H9 (cell line): ENCODE measurements at regions not wholly inside any gene's neighbourhood (a gene's known extent, or its start where the extent isn't known, plus 50 kb on each side); places are given as distances from the start of the nearest gene placed in this dataset.

Source experiments
- DNase-seq: peaks from one replicate; pipeline ENCODE4 v3.0.0-alpha.2; 2017
- H2AFZ ChIP-seq: one replicate; pipeline ENCODE4 v1.6.1; 2013; ENCODE audit warnings: mild to moderate bottlenecking, low read length, control low read depth, moderate library complexity
- H2AK5ac ChIP-seq: 2 replicates; pipeline ENCODE4 v1.6.1; 2013; ENCODE audit warnings: low read length, control low read depth, mixed read lengths; ENCODE audit not compliant: insufficient read length
- H2BK120ac ChIP-seq: one replicate; pipeline ENCODE4 v1.6.1; 2013; ENCODE audit warnings: low read depth, mild to moderate bottlenecking, low read length, control low read depth, inconsistent platforms; ENCODE audit not compliant: poor library complexity, severe bottlenecking
- H2BK12ac ChIP-seq: 2 replicates; pipeline ENCODE4 v1.6.1; 2013; ENCODE audit warnings: low read length, control low read depth, mixed read lengths, low read depth; ENCODE audit not compliant: insufficient read length
- H2BK15ac ChIP-seq: 2 replicates; pipeline ENCODE4 v1.6.1; 2013; ENCODE audit warnings: low read depth, low read length, control low read depth
- H2BK20ac ChIP-seq: one replicate; pipeline ENCODE4 v1.6.1; 2013; ENCODE audit warnings: low read depth, mild to moderate bottlenecking, low read length, control low read depth, inconsistent platforms; ENCODE audit not compliant: poor library complexity, severe bottlenecking
- H2BK5ac ChIP-seq: 2 replicates; pipeline ENCODE4 v1.6.1; 2013; ENCODE audit warnings: low read length, control low read depth, mixed read lengths; ENCODE audit not compliant: insufficient read length
- H3K14ac ChIP-seq: 2 replicates; pipeline ENCODE4 v1.6.1; 2013; ENCODE audit warnings: low read length, control low read depth; ENCODE audit not compliant: insufficient read depth
- H3K18ac ChIP-seq: 2 replicates; pipeline ENCODE4 v1.6.1; 2013; ENCODE audit warnings: low read depth, mild to moderate bottlenecking, mixed read lengths, low read length, control low read depth; ENCODE audit not compliant: insufficient read length
- H3K23ac ChIP-seq: 2 replicates; pipeline ENCODE4 v1.6.1; 2013; ENCODE audit warnings: low read length, control low read depth, mixed read lengths, low read depth; ENCODE audit not compliant: insufficient read length
- H3K23me2 ChIP-seq: 2 replicates; pipeline ENCODE4 v1.6.1; 2013; ENCODE audit warnings: low read depth, mild to moderate bottlenecking, mixed read lengths, low read length, control low read depth; ENCODE audit not compliant: insufficient read length, poor library complexity, severe bottlenecking
- H3K27ac ChIP-seq: 2 replicates; pipeline ENCODE4 v1.5.1; 2013; ENCODE audit warnings: low read length, control low read depth, mixed read lengths, low read depth; ENCODE audit not compliant: insufficient read length
- H3K27me3 ChIP-seq: 2 replicates; pipeline ENCODE4 v1.6.1; 2013; ENCODE audit warnings: low read length, control low read depth, inconsistent platforms; ENCODE audit not compliant: insufficient read depth
- H3K4ac ChIP-seq: 2 replicates; pipeline ENCODE4 v1.6.1; 2013; ENCODE audit warnings: low read depth, mild to moderate bottlenecking, control low read depth, inconsistent platforms, low read length, moderate library complexity
- H3K4me1 ChIP-seq: 2 replicates; pipeline ENCODE4 v1.6.1; 2013; ENCODE audit warnings: low read length, control low read depth, inconsistent platforms; ENCODE audit not compliant: insufficient read depth
- H3K4me2 ChIP-seq: 2 replicates; pipeline ENCODE4 v1.6.1; 2013; ENCODE audit warnings: low read length, control low read depth, mixed read lengths; ENCODE audit not compliant: insufficient read length, insufficient read depth
- H3K56ac ChIP-seq: 2 replicates; pipeline ENCODE4 v1.6.1; 2013; ENCODE audit warnings: low read depth, mild to moderate bottlenecking, mixed read lengths, low read length, control low read depth; ENCODE audit not compliant: insufficient read length
- H3K79me1 ChIP-seq: 2 replicates; pipeline ENCODE4 v1.6.1; 2013; ENCODE audit warnings: low read depth, mild to moderate bottlenecking, moderate library complexity, low read length, control low read depth, inconsistent platforms; ENCODE audit not compliant: insufficient read depth, poor library complexity, severe bottlenecking
- H3K79me2 ChIP-seq: 2 replicates; pipeline ENCODE4 v1.6.1; 2013; ENCODE audit warnings: low read length, control low read depth, inconsistent platforms; ENCODE audit not compliant: insufficient read depth
- H3K9ac ChIP-seq: 2 replicates; pipeline ENCODE4 v1.6.1; 2013; ENCODE audit warnings: low read length, control low read depth, mixed read lengths; ENCODE audit not compliant: insufficient read length; ENCODE audit errors: extremely low read depth
- H3K9me3 ChIP-seq: one replicate; pipeline ENCODE4 v1.6.1; 2013; ENCODE audit warnings: low read depth, low read length, inconsistent platforms; ENCODE audit not compliant: control insufficient read depth
- H3T11ph ChIP-seq: one replicate; pipeline ENCODE4 v1.6.1; 2013; ENCODE audit warnings: mild to moderate bottlenecking, low read length, control low read depth, inconsistent platforms
- H4K20me1 ChIP-seq: one replicate; pipeline ENCODE4 v1.6.1; 2013; ENCODE audit not compliant: control insufficient read depth, insufficient read length, insufficient read depth
- H4K5ac ChIP-seq: 2 replicates; pipeline ENCODE4 v1.6.1; 2013; ENCODE audit warnings: low read depth, mild to moderate bottlenecking, mixed read lengths, low read length, control low read depth; ENCODE audit not compliant: insufficient read length
- H4K8ac ChIP-seq: replicated peaks from 2 replicates; pipeline ENCODE4 v1.6.1; 2013; ENCODE audit warnings: low read length, control low read depth, mixed read lengths, low read depth; ENCODE audit not compliant: insufficient read length
- H4K91ac ChIP-seq: 2 replicates; pipeline ENCODE4 v1.6.1; 2013; ENCODE audit warnings: low read depth, mild to moderate bottlenecking, moderate library complexity, mixed read lengths, low read length, control low read depth; ENCODE audit not compliant: insufficient read length
- H3K27ac Mint-ChIP-seq, 3 experiments: 2 replicates in 2 of 3; 3 replicates in 1 of 3; pipeline ENCODE4 v1.8.0; 2020 to 2021; ENCODE audit warnings: mixed read lengths in 3 of 3, mild to moderate bottlenecking in 1 of 3, moderate library complexity in 1 of 3
- H3K27me3 Mint-ChIP-seq: 2 replicates; pipeline ENCODE4 v1.8.0; 2021; ENCODE audit warnings: low read depth, mild to moderate bottlenecking, moderate library complexity, mixed read lengths
- H3K36me3 Mint-ChIP-seq, 3 experiments: 2 replicates in 2 of 3; 3 replicates in 1 of 3; pipeline ENCODE4 v1.8.0; 2020 to 2021; ENCODE audit warnings: low read depth in 3 of 3, mixed read lengths in 3 of 3; ENCODE audit not compliant: insufficient read depth in 1 of 3
- H3K4me1 Mint-ChIP-seq, 2 experiments: 2 replicates each; pipeline ENCODE4 v1.8.0; 2020; ENCODE audit warnings: mixed read lengths in 2 of 2
- H3K4me3 Mint-ChIP-seq, 2 experiments: 2 replicates in 1 of 2; 3 replicates in 1 of 2; pipeline ENCODE4 v1.8.0; 2020 to 2021; ENCODE audit warnings: mild to moderate bottlenecking in 2 of 2, mixed read lengths in 2 of 2, moderate library complexity in 1 of 2
- H3K9me3 Mint-ChIP-seq, 2 experiments: 2 replicates in 1 of 2; 3 replicates in 1 of 2; pipeline ENCODE4 v1.8.0; 2020; ENCODE audit warnings: mild to moderate bottlenecking in 2 of 2, mixed read lengths in 2 of 2, moderate library complexity in 1 of 2
- CTCF ChIP-seq: fragments of 200-600 bp; sonication (generic); conservative IDR thresholded peaks from 3 replicates; pipeline ENCODE4 v1.8.0; 2021; ENCODE audit warnings: antibody characterized with exemption, mild to moderate bottlenecking
- WGBS: extraction: QIAGEN DNeasy Blood & Tissue Kit; methylation state at CpG from one replicate; pipeline ENCODE4 v1.1.7; 2013; ENCODE audit warnings: missing lambda C conversion rate, low lambda C conversion rate, mixed read lengths; ENCODE audit not compliant: insufficient read length; ENCODE audit errors: extremely low coverage; 5-methylcytosine and 5-hydroxymethylcytosine counted together

GRCh38 chr20:21028436-21028835 is 77.7 kb downstream of the LINC00237 start:
- H3K27me3 ChIP-seq = no peaks in the 10 kb centered on the region
- H3K27ac ChIP-seq = no peak overlapping the region
- H3K36me3 Mint-ChIP-seq = no peaks in the 10 kb centered on the region; a peak in 1 of 7 replicates
- no peak overlapping the region; a peak in 1 of 7 replicates for H3K27ac Mint-ChIP-seq
- no peak for DNase-seq
- H3K79me2 ChIP-seq = no peaks in the 10 kb centered on the region
- H3K4me2 ChIP-seq = no peak overlapping the region
- H3K4me1 ChIP-seq = no peaks in the 10 kb centered on the region
- H2BK12ac ChIP-seq = no peak overlapping the region
- no peaks in the 10 kb centered on the region for H4K20me1 ChIP-seq
- H2BK20ac ChIP-seq = no peak overlapping the region
- no peak overlapping the region for H3K56ac ChIP-seq
- H3K4me1 Mint-ChIP-seq = peaks cover 4 to 12% of the 10 kb centered on the region in 2 experiments; a peak in 3 of 4 replicates
- H3K14ac ChIP-seq = no peak overlapping the region
- H4K5ac ChIP-seq = no peak overlapping the region
- no peak overlapping the region for H3T11ph ChIP-seq
- no peaks in the 10 kb centered on the region for H3K23me2 ChIP-seq
- H2BK15ac ChIP-seq = no peak overlapping the region
- no peaks in the 10 kb centered on the region for H3K9me3 Mint-ChIP-seq
- no peak overlapping the region for H4K8ac ChIP-seq
- TF ChIP-seq CTCF = no peak
- H3K18ac ChIP-seq = no peak overlapping the region
- H3K9ac ChIP-seq = no peak overlapping the region
- H3K4ac ChIP-seq = no peak overlapping the region
- no peak overlapping the region for H2AK5ac ChIP-seq
- peaks cover 2% of the 10 kb centered on the region; the same call in 1 of the 2 replicates for H3K27me3 Mint-ChIP-seq
- no peak overlapping the region for H4K91ac ChIP-seq
- no peak overlapping the region for H2AFZ ChIP-seq
- H3K23ac ChIP-seq = no peak overlapping the region
- H2BK5ac ChIP-seq = no peak overlapping the region
- no peak overlapping the region for H3K4me3 Mint-ChIP-seq
- no peak overlapping the region for H2BK120ac ChIP-seq
- no peaks in the 10 kb centered on the region for H3K79me1 ChIP-seq
- H3K9me3 ChIP-seq = no peaks in the 10 kb centered on the region
- no CpG with 5 or more reads among the region's 3 CpGs for WGBS
